Fibroblast of peridontal ligament (primary cell): ENCODE measurements at regions not wholly inside any gene's neighbourhood (a gene's known extent, or its start where the extent isn't known, plus 50 kb on each side); places are given as distances from the start of the nearest gene placed in this dataset.

Source experiments
- DNase-seq: peaks from one replicate; pipeline ENCODE4 v3.0.0-alpha.2; 2010; ENCODE audit errors: extremely low read depth

- DNase-seq: no peak
These were observed 261.6 kb upstream of the TTC14 start for GRCh38 chr3:180340395-180340794.

DNA sequence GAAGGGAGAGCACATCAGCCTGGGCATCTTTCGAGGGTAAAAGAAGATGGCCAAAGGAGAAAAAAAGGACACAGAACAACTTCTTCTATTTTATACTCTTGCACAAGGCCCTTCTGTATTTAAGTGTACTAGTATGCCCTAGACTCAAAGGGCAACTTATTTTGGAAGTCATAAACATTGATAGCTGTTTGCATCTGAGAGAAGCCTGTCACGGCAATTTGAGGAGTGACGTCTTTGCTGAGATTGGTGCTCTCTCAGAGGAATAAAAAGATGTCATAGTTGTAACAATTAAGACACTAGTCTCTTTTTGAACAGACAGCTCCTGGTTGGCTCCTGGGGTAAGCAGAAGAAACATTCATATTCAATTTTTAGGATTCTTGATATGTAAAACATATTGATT, 260.4 kb upstream of the TTC14 start:
- no peak for DNase-seq

DNA sequence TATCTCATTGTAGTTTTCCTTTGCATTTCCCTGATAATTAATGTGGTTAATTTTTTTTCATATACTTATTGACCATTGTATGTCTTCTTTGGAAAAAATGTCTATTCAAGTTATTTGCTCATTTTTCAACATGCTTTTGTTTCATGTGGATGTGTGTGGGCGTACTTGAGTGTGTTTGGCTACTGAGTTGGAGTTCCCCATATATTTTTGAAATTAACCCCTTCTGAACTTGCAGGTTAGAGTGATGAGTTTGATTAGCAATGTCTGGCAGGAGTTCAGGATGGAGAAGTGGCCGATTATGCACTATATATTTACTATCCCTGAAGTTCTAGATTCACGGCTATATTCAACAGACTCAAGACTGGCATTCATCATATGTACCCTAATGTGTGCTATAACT, 250.4 kb upstream of the TTC14 start:
- DNase-seq: no peak

- DNase-seq: no peak
These were observed 249.7 kb upstream of the TTC14 start for GRCh38 chr3:180352261-180352660.

DNA sequence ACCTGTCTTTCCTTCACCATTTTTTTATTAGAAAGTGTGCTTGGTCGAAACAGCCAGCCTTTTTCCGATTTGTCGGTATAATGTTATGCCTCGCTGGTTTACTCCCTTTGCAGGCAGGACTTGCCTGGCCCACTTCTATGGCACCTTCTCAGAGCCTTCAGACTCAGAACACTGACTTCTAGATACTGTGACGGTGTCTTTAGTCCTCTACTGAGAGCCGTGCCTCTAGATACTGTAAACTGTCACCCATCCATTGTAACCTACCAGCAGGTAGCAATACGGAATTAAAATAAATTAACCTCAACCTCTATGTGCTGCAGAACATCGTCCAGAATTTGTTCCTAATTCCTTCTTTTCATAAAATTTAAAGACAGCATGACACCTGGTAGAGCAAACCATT, 247.7 kb upstream of the TTC14 start:
- DNase-seq: no peak

GRCh38 chr3:180358179-180358578, 243.8 kb upstream of the TTC14 start:
- DNase-seq: no peak

- no peak for DNase-seq
These were observed 242.7 kb upstream of the TTC14 start for GRCh38 chr3:180359061-180359952.

GRCh38 chr3:180359953-180360279, 242.0 kb upstream of the TTC14 start:
- DNase-seq: no peak

DNA sequence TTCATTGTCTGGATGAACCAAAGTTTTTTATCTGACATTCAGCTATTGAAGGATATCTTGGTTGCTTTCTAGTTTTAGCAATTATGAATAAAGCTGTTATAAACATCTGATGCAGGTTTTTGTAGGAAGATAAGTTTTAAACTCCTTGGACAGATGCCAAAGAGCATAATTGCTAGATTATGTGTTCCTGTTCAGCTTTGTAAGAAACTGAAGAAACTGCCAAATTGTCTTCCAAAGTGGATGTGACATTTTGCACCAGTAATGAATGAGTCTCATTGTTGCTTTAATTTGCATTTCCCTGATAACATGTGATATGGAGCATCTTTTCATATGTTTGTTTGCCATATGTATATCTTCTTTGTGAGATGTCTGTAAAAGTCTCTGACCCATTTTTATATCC, 239.9 kb upstream of the TTC14 start:
- no peak for DNase-seq

DNA sequence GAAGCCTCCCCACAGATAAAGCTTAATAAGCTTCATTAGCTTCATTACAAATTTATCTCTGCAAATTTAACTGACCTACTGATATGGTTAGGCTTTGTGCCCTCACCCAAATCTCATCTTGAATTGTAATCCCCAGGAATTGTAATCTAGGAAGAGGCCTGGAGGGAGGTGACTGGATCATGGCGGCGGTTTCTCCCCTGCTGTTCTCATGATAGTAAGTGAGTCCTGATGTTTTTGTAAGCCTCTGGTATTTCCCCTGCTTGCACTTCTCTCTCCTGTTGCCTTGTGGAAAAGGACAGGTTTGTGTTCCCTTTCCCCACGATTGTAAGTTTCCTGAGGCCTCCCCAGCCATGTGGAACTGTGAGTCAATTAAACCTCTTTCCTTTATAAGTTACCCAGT, 226.1 kb upstream of the TTC14 start:
- no peak for DNase-seq

DNA sequence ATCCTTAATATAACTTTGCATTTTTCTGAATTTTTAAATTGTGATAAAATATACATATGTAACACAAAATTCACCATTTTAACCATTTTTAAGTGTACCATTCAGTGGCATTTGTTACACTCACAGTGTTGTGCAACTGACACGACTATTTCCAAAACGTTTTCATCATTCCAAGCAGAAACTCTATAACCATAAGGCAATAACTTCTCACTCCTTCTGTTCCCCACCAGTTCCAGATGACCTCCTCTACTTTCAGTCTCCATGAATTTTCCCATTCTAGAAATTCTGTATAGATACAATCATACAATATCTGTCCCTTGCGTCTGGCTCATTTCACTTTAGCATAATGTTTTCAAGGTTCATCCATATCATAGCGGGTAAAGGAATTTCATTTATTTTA, 223.5 kb upstream of the TTC14 start:
- DNase-seq: no peak

DNA sequence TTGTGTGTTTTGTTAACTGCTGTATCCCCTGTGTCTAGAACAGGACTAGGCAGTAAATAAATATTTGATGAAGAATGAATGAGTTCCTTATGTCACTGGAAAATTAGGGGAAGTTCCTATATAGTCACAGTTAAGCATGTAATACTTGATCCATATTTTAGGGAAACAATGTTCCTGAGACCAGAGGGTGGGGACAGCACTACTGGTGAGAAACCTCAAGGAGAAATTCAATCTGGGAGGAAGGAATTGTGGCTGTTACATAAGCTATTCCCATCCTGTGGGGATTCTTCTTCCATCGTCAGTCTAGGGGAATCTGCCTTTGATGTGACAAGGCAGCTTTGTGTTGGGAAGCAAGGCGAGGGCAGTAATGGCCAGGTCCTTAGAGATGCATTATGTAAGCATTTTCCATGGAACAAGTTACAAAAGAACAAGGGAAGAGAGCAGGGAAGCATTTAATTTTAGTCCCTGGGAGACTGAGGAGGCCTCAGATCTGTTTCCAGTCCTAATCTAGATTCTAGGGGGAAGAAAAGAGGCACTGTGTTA, 219.3 kb upstream of the TTC14 start:
- DNase-seq: no peak

DNA sequence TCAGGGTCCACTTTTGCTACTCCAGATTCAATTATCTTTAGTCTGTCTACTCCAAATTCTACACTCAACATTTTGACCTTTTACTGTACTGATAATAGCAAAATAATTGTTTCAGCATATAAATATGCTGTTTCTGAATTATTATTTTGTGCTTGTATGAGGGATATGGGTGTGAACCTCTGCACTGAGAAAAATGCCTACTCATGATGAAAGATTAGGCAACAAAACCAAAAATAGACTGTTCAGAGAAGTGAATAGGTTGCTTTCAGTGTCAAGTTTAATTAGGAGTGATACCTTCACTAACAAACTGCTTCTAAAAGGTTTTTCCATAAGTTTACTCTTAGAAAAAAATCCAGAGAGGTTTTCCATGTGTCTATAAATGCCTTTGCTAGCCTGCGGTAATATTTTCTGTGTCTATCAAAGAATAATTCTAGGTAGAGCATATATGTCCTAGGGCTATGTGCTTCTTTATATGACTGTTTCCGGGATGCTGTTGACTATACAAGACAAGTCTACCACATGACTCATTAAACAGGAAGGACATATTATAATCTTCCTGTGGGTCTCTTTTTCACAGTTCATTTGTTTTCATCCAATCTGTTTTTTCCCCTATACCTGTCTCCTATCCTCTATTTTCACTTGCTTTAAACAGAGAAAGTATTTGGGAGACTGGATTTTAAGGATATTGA, 218.5 kb upstream of the TTC14 start:
- peak; percentile 16 for DNase-seq

DNA sequence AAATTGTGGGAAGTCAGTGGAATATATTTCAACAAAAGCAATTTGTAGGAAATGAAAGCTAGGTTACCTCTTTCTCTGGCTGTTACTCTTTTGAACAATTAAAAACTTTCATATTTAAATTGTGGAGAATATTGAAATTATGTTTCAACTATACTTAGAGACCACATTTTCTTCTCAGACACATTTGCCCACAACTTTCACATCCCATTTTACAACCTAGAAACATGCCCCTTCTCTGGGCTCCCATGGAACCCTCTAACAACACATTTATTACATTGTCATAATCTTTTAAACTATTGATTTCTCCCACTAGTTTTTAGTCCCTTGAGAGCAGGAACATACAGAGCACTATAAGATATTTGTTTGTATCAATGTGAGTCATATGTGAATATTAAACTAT, 211.7 kb upstream of the TTC14 start:
- no peak for DNase-seq

- DNase-seq: no peak
These were observed 211.0 kb upstream of the TTC14 start for GRCh38 chr3:180391001-180391400.

- DNase-seq: no peak
These were observed 200.7 kb upstream of the TTC14 start for GRCh38 chr3:180401226-180401625.

DNA sequence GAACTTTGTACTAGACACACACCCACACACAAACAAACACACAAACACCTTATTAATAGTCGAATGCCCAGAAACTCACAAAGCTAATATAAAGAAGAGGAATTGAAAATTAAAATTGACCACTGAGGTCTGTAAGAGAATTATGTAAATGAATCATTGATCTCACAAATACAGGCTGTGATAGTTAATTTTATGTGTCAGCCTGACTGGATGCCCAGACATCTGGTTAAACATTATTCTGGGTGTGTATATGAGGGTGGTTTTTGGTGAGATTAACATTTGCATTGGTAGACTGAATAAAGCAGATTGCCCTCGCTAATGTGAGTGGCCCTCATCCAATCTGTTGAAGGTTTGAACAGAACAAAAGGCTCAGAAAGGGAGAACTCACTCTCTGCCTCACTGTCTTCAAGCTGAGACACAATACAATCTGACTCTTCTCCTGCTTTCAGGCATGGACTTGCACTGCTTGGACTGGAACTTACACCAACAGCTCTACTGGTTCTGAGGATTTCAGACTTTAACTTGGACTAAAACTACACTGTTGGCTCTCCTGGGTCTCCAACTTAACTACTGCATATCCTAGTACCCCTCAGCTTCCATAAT, 199.4 kb upstream of the TTC14 start:
- no peak for DNase-seq

- no peak for DNase-seq
These were observed 198.8 kb upstream of the TTC14 start for GRCh38 chr3:180403156-180403555.

DNA sequence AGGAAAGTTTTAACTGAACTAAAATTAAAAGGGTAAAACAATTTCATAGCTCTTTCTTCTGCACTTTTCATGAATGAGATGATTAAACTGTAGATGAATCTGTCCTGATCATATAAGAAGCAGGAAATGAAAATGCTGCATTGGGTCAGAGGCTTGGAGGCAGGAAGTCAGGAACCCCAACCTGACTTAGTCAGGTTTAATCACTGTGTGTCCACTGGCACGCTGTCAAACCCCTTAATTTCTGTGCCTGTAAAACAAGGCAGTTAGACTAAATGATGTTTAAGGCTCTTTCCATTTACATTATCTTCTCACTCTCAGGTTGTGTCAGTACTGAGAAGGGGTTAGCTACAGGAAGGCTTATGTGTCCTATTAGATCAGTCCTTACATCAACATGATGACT, 193.3 kb upstream of the TTC14 start:
- DNase-seq: no peak

DNA sequence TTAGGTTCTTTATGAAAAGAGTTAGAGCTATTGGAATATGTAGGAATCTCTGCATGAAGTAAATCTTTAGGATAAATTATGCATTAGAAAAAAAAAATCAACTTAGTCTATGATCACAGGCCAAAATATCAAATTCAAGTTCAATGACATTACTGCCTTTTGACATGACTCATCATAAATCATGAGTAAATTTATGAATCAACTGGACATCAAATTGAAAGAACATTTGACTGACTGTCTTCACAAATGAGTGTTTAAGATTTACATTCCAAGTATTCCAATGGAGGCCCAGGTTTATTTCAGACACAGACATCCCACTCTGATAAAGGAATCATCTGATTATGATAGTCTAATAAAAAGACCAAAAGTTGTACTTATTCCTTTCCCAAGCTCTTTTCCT, 192.8 kb upstream of the TTC14 start:
- DNase-seq: no peak

DNA sequence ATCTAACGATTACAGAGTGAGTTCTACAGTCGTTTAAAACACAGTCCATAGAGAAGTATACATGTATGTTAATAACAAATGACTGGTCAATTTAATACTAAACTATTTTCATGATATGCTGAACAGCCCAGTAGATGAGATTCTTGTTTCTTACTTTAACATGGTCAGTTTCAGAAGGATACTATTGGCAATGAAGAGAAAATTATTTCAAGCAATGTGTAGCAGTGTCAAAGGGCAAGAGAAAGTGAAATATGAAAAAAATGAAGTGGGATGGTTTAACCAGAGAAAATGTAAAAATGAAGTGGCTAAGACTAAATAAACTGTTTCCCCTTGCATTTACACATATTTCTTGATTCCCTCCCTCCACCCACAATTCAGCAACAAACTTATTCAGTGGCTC, 192.1 kb upstream of the TTC14 start:
- DNase-seq: no peak

GRCh38 chr3:180414157-180414556, 187.8 kb upstream of the TTC14 start:
- no peak for DNase-seq

- DNase-seq: no peak
These were observed 185.8 kb upstream of the TTC14 start for GRCh38 chr3:180416111-180416594.
